HG03378 (cell line): ENCODE measurements at regions not wholly inside any gene's neighbourhood (a gene's known extent, or its start where the extent isn't known, plus 50 kb on each side); places are given as distances from the start of the nearest gene placed in this dataset.
"Not testable (repeated sequence)": the region's sequence is repeated elsewhere in the genome, so short reads cannot be mapped to it uniquely, and the experiment has no call there.

ENCODE experiments used
- ATAC-seq: cut with Tn5 transposase; IDR thresholded peaks from one replicate; pipeline ENCODE4 v1.9.1; 2021; ENCODE audit warnings: mild to moderate bottlenecking, moderate library complexity; ENCODE audit not compliant: unreplicated experiment

DNA sequence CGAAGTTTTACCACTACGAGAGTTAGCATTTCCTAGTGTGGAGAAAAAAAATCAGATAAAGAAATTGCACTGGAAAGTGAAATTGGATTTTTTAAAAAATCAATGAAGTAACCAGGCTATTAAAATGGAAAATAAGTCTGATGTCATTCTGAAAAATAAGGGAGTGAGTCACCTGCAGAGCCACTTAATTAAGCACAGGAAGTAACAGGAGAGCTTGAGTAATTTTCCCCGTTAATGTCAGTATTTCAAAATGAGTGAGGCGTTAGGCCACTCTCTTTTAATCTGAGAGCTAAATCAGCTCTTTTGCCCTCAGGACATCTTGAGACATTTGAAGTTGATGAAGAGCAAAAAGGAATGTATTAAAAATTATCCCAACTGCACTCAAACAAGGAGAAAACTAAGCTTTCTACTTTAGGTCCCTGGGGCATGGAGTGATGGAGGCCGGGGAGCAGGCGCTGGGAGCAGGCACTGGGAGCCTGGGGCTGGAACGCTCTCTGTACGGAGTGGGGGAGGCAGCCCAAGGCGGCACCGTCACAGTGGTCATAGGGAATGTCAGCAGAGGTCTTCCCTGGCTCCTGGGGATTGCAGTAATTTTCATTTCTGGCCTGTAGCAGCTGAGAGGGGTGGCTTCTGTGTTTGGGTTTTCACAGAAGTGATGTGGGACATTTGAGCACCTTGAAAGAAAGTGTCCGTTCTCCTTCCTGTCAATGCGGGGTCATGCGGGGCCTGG is 194.6 kb downstream of the BCL2L11 start:
- not testable (repeated sequence) for ATAC-seq

DNA sequence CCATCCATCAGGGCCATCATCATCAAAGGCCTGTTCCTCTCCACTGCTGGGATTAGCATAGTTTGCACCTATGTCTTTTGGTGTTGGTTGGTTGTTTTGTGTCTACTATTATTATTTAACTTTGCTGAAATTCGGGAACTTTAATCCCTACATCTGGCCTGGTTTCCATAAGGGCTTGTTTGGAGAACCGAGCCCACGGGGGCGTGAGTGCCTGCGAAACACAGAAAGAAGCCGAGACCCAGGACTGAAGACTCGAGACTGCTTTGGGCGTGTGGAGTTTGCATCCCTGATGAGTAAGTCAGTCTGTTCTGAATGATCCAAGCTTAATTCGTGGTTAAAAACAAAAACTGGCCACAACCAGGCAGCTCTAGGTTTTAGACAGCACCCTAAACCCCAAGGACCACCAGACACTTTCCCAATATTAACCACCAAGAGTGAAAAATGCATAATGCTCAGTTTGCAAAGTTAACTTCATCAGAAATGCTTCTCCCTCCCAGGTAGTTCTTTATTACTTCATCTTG is 195.6 kb downstream of the BCL2L11 start:
- not testable (repeated sequence) for ATAC-seq

DNA sequence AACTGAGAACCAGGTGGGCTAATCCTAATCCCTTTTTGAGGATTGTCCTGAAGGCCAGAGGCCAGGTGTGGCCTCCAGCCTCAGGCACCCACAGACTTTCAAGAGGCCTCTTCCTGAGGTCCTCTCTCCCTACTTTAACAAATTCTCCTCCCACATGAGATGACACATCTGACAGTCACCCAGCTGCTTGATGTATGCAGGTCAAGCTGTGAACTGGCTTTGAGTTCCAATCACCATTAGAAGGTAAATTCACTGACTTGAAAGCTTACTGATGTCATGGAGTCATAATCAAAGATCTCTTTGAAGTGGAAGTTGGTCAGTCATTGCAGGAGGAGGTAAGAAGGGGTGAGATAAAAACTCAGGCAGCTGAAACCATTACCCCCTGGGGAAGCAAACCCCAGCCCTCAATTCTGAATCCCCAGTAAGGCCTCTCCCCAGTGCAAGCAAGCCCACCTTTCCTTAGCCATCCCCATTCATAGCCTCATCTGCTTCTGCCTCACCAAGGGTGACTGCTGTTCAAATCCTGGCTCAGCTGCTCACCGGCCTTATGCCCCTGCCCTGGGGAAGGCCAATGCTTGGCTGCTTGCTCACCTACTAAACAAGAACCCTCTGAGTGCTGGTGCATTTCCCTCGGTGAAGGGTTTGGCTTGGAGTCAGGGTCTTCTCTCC is 196.3 kb downstream of the BCL2L11 start:
- not testable (repeated sequence) for ATAC-seq

DNA sequence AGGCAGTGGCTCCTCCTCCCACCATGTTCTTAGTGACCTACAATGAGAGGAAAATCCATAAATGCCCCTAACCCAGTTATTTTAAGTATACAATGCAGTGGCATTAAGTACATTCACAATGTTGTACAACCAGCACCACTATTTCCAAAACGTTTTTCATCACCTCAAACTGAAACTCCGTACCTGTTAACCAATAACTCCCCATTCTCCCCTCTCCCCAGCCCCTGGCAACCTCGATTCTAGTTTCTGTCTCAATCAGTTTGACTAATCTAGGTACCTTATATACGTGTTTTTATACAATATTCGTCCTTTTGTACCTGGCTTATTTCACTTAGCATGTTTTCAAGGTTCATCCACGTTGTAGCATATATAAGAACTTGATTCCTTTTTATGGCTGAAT is 198.8 kb downstream of the BCL2L11 start:
- ATAC-seq, result peak; percentile 74

DNA sequence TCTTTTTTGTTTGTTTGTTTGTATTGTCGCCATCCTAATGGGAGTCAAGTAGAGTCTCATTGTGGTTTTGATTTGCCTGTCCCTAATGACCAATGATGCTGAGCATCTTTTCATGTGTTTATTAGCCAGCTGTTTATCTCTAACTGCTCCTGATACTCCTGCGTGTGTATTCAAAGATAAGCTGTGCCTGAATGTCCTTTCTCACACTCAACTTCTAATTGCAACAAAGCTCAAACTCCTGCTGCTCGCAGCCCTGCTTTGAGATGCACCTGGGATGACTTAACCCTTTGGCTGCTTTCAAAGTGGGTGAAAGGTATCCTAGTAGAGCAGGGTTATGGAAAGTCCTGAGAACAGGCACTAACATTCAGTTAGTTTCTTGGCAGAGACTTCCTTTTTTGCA is 199.6 kb downstream of the BCL2L11 start:
- ATAC-seq, result not testable (repeated sequence)

DNA sequence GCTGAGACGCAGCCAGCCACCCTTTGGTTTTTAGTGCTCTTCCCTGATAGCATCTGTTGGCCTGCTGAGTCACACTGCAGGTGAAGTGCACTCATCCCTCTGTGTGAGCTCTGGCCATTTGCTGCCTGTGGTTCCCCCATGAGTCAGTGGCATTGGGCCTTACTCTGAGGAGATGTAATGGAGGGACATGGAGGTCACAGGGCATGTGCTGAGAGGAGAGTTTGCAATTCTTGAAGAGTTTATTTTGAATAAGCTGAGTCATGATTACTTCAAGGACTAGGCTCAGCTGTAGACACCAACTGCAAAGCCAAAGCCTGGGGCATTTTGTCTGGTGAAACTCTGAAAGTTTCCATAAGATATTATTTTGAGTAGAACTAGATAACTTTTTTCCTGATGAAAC is 200.3 kb downstream of the BCL2L11 start:
- not testable (repeated sequence) for ATAC-seq

DNA sequence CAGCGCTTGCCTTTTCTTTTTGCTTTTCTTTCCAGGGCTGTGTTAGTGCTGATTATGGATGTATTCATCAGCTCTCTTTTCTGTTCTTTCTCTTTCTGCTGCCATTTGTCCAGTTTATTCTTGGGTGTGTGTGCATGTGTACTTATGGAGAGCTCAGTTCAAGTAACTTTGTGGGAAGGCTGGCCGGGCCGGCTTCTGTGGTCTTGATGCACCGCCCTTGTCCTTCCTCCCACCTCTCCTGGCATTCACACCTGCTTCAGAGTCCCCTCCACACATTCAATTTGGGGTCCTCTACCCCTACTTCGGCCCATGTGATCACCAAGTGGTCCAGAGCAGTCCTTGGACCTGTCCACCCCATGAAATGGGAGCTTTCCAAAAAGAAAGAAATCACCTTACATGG is 202.7 kb downstream of the BCL2L11 start:
- not testable (repeated sequence) for ATAC-seq

DNA sequence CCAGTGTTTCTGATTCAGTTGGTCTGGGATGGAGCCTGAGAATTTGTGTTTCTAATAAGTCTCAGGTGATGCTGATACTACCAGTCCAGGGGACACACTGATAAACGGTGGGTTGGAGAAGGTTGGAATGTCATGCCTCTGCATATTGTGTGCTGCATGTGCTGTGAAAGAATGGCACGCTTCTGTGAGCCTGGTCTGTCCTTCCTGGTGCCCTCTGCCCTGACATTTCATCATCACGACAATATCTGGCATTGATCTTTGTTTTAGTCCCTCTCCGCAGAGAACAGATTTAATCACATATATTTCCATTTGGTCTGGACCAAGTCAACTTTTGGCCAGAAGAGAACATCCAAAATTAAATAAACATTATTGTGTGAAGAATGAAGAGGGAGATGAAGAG is 207.0 kb downstream of the BCL2L11 start:
- ATAC-seq, result not testable (repeated sequence)

DNA sequence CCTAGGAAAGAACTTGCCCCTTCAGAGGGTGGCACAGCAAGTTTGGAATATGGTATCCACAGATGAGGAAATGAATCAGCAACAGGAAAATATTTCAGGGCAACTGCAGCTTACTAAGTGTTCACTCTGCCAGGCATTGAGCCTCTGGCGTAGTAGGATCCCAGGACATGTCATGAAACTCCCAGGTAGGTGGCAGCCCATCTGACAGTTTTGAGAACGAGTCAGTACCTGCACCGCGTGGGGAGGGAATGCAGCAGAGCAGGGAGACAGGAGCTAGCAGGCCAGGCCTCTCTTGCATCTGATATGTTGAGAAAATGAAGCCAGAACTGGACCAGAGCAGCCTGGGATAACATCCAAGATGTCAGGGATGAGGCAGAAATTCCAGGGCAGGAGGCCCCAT is 208.6 kb downstream of the BCL2L11 start:
- ATAC-seq, result not testable (repeated sequence)

DNA sequence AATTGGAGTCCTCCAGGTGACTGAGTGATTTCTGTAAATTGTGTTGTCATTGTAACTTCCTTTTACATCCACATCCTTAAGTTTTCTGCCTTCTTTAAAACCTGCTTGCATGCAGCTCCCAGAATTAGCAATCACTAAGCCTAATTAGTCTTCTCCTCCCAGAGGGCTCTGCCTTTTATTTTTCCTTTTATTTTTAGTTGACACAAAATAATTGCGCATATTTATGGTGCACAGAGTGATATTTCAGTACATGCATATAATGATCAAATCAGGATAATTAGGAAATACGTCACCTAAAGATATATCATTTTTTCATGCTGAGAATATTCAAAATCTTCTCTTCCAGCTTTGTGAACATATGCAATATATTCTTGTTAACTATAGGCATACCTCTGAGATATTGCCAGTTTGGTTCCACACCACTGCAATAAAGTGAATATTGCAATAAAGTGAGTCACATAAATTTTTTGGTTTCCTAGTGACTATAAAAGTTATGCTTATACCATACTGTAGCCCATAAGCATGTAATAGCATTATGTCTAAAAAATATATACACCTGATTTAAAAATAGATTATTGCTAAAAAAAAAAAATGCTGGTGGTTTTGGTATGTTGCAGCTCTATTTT is 210.5 kb downstream of the BCL2L11 start:
- ATAC-seq, result not testable (repeated sequence)

DNA sequence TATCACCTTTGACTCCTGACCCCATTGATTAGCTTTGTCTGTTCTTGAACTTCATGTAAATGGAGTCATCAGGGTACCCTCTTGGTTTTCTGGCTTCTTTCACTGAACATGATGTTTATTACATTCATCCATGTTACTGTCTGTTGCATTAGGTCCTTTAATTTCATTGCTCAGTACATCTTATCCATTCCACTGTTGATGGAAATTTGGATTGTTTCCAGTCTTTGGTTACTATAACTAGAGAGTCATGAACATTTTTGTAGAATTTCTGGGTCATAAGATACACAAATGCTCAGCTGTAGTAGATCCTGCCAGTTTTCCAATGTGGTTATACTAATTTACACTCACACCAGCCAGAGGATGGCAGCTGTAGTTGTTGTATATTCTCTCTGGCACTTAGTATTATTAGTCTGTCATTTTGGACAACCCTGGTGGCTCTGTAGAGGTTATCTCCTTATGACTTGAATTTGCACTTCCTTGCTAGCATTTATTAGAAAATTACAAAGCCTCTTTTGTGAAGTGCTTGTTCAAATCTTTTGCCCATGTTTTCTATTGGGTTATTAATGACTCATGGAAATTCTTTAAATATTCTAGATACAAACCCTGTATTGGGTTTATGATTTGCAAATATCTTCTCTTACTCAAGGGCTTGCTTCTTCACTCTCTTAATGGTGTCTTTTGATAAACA is 214.7 kb downstream of the BCL2L11 start:
- not testable (repeated sequence) for ATAC-seq

DNA sequence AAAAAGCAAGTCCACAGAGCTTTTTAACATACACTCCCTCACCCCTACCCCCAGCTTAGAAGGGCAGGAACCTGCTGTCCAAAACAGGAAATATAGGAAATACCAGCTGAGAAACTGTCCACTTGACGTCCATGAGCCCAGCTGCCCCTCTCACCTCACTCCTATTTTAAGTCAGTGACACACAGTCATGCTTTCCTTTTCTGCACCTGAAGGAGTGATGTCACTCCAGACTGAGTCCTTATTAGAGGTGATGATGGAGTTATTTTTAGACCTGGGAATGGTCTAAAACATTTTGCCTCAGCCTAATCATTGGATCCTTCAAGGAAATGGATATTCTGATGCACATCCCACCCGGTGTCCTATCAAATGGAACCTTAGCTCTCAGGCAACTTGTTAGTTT is 217.8 kb downstream of the BCL2L11 start:
- ATAC-seq, result not testable (repeated sequence)

DNA sequence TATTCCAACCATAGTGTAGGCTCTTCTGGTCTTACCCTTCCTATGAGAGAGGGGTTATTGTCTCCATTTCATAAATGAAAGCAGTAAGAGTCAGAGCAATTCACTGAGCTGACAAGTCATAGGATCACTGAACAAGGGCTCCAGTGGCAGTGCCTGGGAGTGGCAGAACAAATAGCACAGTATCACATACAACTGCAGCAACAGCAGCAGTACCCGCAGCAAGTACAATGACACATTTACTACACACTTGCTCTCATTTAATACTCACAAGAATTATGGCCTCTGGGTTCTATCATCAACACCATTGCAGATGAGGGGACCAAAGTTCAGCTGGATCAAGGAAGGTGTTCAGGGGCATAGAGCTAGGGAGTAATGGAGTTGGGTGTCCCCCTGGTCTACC is 218.8 kb downstream of the BCL2L11 start:
- not testable (repeated sequence) for ATAC-seq

DNA sequence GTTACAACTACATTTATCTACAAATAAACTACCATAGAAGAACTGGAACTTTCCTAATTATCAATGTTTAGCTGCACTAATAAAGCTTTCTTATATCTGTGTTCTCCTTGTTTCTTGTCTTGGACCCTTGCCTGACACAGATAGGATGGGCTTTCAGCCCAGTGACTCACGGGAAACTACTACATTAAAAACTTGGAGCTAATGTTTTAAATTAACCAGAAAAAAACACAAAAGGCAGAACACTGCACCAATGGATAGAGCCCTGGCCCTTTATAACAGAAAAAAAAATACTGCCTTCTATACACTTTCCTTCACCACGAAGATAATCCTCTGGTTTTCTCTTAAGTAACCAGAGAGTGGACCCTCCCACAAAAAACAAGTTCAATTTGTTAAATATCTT is 223.9 kb downstream of the BCL2L11 start:
- not testable (repeated sequence) for ATAC-seq

DNA sequence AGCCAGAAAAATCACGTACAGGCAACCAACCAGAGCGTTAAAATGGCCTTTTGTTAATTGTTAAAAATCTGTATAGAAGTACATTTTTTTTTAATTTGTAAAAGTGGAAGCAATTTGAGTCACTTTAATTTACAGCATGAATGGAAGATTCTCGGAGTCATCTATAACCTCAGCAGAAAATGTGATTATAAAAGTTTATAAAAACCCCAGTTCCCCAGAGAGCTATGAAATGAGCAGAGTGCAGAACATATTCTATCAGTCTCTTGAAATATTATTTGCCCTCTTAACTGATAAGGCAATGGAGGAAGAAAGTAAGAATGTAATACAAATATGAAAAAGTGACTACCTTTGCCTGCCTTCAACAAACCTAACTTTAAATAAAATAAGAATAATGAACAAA is 224.7 kb downstream of the BCL2L11 start:
- ATAC-seq, result not testable (repeated sequence)

DNA sequence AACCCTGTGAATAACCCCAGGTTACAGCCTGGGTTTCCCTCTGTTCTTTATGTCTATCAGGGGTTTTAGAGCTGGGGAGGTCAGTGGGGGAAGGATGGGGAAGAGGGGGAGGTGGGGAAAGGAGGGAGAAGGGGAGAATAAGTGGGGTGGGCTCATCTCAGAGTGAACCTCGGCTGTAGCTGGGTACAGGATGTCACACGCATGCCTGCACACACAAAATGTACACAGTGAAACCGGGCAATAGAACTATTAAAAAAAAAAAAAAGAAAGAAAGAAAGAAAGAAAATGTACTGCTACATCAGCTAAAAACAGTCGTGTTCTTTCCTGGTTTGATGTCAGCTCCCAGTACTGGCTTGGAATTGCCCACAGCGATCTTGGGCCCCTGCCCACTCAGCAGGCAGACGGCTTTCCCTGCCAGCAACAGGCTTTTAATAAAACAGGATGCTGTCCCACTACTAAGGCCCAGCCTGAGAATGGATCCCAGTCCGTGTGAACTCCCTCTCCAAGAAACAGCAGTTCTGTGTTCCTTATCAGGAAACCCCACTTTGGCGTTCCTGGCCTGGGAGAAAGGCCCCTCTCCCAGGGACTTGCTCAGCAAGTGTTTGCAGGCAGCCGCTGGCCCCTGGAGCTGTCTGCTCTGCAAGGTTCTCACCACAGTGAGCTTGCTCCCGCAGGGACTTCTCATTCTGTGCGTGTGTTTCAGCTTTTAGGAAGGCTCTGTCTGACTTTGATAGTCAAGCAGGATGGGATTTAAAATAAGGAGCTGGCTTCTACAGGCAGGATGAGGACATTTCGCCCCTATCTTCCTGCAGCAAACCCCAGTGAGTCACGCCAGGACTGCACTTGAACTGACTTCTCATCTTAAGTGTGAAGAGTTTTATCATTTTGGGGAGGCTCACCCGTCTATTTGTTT is 225.6 kb downstream of the BCL2L11 start:
- not testable (repeated sequence) for ATAC-seq

DNA sequence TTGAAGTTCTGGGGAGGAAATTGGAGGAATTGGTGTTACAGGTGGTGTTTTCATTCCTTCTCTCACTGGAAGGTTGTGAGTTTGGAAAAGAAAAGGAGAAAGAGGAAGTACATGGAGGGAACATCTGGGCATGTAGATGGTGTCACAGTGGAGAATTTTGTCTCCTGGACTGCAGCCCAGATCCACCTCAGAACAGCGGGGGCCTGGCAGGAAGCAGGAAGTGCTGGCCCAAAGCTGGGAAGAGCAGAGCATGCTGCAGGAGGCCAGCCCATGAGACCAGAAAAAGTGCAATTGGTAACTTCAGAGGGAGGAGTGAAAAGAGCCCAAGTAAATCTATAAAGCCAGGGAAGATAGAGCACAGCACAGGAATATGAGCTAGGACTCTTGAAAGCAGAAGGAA is 227.0 kb downstream of the BCL2L11 start:
- not testable (repeated sequence) for ATAC-seq

DNA sequence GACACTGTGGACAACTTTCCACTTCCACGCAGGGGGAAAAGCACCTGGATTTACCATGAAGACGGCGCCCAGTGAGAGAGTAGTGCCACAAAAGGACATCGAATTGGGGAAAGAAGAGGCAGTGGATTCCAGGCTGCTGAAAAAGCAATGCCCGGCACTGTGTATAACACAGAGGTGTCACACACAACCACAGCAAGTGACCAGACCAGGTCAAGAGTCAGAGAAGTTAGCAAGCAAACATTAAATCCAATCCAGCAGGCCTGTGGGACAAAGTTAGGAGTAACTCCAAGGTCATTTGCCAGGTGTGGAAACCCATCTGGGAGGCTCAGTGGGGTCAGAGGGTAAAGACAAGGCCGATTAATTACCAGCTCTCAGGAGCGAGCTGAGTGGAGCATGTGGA is 227.6 kb downstream of the BCL2L11 start:
- not testable (repeated sequence) for ATAC-seq

DNA sequence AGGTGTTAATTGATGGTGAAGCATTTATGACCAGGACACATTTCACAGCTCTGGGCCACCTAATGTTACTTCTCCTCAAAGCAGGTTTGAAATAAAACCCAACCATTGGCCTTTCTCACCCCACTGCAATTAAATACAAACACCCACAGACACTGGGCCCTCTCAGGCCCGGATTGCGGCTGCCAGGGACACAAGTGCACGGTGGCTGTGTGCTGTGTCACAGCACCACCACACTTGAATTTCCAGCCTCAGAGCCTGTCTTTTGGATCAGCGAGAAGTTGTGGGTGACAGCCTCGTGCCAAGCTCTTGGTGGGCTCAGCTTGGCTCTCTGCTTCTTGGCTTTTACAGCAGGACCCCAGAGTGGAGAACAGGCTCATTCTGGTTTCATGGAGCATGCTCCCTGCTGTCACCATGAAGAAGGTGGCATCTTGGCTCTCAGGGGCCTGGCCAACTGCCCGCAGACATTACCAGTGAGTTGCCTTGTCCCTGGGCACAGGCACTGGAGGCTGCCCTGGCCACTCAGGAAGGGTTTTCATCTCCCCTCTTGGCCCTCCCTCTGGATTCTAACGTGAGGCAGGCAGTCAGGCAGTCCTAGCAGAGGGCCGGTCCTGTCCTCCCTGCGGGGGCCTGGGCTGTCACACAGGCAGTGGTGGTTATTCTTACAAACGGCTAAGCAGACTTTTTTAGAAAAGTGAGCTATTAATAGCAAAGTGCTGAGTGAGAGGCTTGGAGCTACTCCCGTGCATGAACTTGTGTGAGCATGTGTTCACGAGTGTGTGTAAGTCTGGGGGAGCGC is 234.5 kb downstream of the BCL2L11 start:
- ATAC-seq, result not testable (repeated sequence)
